Non-pigmented ciliary epithelial cell (primary cell): ENCODE measurements at regions not wholly inside any gene's neighbourhood (a gene's known extent, or its start where the extent isn't known, plus 50 kb on each side); places are given as distances from the start of the nearest gene placed in this dataset.
"Not testable (repeated sequence)": the region's sequence is repeated elsewhere in the genome, so short reads cannot be mapped to it uniquely, and the experiment has no call there.

Experiments
- DNase-seq: peaks from one replicate; pipeline ENCODE4 v3.0.0-alpha.2; 2010; ENCODE audit warnings: low read depth

- no peak for DNase-seq
Observed at GRCh38 chr2:101610750-101611315, 86.7 kb upstream of the MAP4K4 start.

GRCh38 chr2:101609433-101609832 lies 88.1 kb upstream of the MAP4K4 start:
- no peak for DNase-seq

GRCh38 chr2:101608408-101609310 lies 88.8 kb upstream of the MAP4K4 start:
- no peak for DNase-seq

GRCh38 chr2:101597347-101597944 lies 100.1 kb upstream of the MAP4K4 start:
- no peak for DNase-seq

GRCh38 chr2:101596333-101596732 lies 101.2 kb upstream of the MAP4K4 start:
- no peak for DNase-seq

- no peak for DNase-seq
Observed at GRCh38 chr2:101587251-101587650, 110.3 kb upstream of the MAP4K4 start.

GRCh38 chr2:101583861-101584260 lies 108.9 kb upstream of the RFX8 start:
- DNase-seq = no peak

GRCh38 chr2:101581675-101582299 lies 106.9 kb upstream of the RFX8 start:
- DNase-seq = no peak

- no peak for DNase-seq
Observed at GRCh38 chr2:101580528-101580927, 105.6 kb upstream of the RFX8 start.

- DNase-seq = no peak
Observed at GRCh38 chr2:101578671-101579070, 103.8 kb upstream of the RFX8 start.

GRCh38 chr2:101578135-101578534 lies 103.2 kb upstream of the RFX8 start:
- DNase-seq = not testable (repeated sequence)

- no peak for DNase-seq
Observed at GRCh38 chr2:101577173-101577572, 102.3 kb upstream of the RFX8 start.

- DNase-seq = no peak
Observed at GRCh38 chr2:101574622-101575021, 99.7 kb upstream of the RFX8 start.

- DNase-seq = no peak
Observed at GRCh38 chr2:101571951-101572350, 97.0 kb upstream of the RFX8 start.

- DNase-seq = no peak
Observed at GRCh38 chr2:101569886-101570520, 95.1 kb upstream of the RFX8 start.

- no peak for DNase-seq
Observed at GRCh38 chr2:101568969-101569368, 94.1 kb upstream of the RFX8 start.

- no peak for DNase-seq
Observed at GRCh38 chr2:101566632-101567228, 91.8 kb upstream of the RFX8 start.

GRCh38 chr2:101563849-101564248 lies 88.9 kb upstream of the RFX8 start:
- DNase-seq = no peak

GRCh38 chr2:101560780-101561315 lies 85.9 kb upstream of the RFX8 start:
- DNase-seq = no peak

GRCh38 chr2:101559551-101559950 lies 84.6 kb upstream of the RFX8 start:
- DNase-seq = no peak

GRCh38 chr2:101558740-101559525 lies 84.0 kb upstream of the RFX8 start:
- DNase-seq = no peak
